Glutamatergic neuron (in vitro differentiated cells): ENCODE measurements at regions not wholly inside any gene's neighbourhood (a gene's known extent, or its start where the extent isn't known, plus 50 kb on each side); places are given as distances from the start of the nearest gene placed in this dataset.

Source experiments
- DNase-seq: peaks from one replicate; pipeline ENCODE4 v3.0.0; 2022
- H3K27ac Mint-ChIP-seq: one replicate; pipeline ENCODE4 v1.8.0; 2020; ENCODE audit warnings: mild to moderate bottlenecking, mixed read lengths, inconsistent platforms; ENCODE audit not compliant: unreplicated experiment
- H3K27me3 Mint-ChIP-seq: one replicate; pipeline ENCODE4 v1.8.0; 2020; ENCODE audit warnings: mild to moderate bottlenecking, moderate library complexity, mixed read lengths, inconsistent platforms; ENCODE audit not compliant: unreplicated experiment
- H3K36me3 Mint-ChIP-seq: one replicate; pipeline ENCODE4 v1.8.0; 2020; ENCODE audit warnings: mild to moderate bottlenecking, mixed read lengths, inconsistent platforms; ENCODE audit not compliant: unreplicated experiment
- H3K4me1 Mint-ChIP-seq: one replicate; pipeline ENCODE4 v1.8.0; 2020; ENCODE audit warnings: mild to moderate bottlenecking, low read depth, mixed read lengths, inconsistent platforms; ENCODE audit not compliant: unreplicated experiment
- H3K4me3 Mint-ChIP-seq: one replicate; pipeline ENCODE4 v1.8.0; 2020; ENCODE audit warnings: mild to moderate bottlenecking, mixed read lengths, inconsistent platforms; ENCODE audit not compliant: unreplicated experiment
- H3K9me3 Mint-ChIP-seq: one replicate; pipeline ENCODE4 v1.8.0; 2020; ENCODE audit warnings: mild to moderate bottlenecking, moderate library complexity, mixed read lengths, inconsistent platforms; ENCODE audit not compliant: unreplicated experiment
- CTCF ChIP-seq: fragments of 200-600 bp; sonication (generic); IDR thresholded peaks from one replicate; pipeline ENCODE4 v1.5.0; 2021; ENCODE audit not compliant: partially characterized antibody, unreplicated experiment

- DNase-seq: no peak
- no peak overlapping the region for H3K27ac Mint-ChIP-seq
- H3K9me3 Mint-ChIP-seq: peaks cover 2% of the 10 kb centered on the region
Observed at GRCh38 chr6:1481286-1481685, 91.9 kb downstream of the FOXF2 start.

DNA sequence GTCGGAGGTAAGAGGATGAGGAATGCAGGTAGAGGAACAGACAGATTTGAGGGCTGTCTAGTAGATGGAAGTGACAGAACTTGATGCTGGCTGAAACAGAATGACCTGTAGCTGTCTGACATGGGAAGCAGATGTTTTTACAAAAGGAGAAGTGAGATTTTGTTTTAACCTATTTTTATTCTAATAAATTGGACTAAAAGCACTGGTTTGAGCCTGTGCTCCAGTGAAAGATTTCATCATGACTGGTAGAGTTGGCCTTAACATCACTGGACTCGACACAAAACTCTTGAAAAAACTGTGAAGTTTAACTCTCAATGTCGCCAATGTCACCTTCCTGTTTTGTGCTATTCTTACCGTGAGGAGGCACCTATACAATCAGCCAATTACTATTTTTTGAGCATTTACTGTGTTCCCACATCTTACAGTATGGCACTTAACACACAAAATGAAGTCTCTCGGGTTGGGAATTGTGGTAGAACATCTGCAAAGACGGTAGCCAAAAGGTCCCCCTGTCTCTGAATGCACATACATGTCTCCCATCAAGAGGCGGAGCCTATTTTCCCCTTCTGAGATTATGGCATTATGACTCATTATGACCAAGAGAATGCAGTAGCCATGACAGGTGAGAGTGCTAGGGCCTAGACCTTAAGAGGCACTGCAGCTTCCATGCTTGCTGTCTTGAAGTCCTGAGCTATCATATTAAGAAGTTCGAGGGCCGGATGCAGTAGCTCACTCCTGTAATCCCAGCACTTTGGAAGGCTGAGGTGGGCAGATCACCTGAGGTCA, 93.2 kb downstream of the FOXF2 start:
- H3K4me3 Mint-ChIP-seq: no peak overlapping the region
- no peak for DNase-seq
- H3K27ac Mint-ChIP-seq: no peak overlapping the region
- no peaks in the 10 kb centered on the region for H3K4me1 Mint-ChIP-seq
- no peaks in the 10 kb centered on the region for H3K36me3 Mint-ChIP-seq
- H3K27me3 Mint-ChIP-seq: peaks cover 3% of the 10 kb centered on the region
- no peak for TF ChIP-seq CTCF
- H3K9me3 Mint-ChIP-seq: peaks cover 2% of the 10 kb centered on the region

More at GRCh38 chr6:1481286-1481685, 91.9 kb downstream of the FOXF2 start:
- no peak for TF ChIP-seq CTCF
- Mint-ChIP-seq H3K36me3 (no peaks in the 10 kb centered on the region), H3K27me3 (peaks cover 3% of the 10 kb centered on the region), H3K4me1 (no peaks in the 10 kb centered on the region), H3K4me3 (no peak overlapping the region)

DNA sequence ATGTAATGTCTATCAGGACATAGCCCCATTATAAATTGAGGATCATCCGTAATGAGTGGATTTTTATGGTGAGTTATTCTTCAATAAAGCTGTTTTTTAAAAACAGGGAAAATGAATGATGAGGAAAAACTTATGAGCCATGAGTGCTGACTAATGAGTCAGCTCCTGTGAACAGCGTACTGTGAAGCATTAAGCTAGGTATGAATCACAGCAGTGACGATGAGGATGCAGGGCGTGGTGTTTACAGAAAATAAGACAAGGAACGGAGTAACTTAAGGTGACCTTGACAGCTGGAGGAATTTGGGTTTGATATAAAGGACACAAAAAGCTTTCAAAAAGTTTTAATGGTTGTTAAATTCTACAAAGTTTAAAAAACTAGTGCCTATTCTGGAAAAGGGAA, 96.3 kb downstream of the FOXF2 start:
- Mint-ChIP-seq H3K4me1 (no peaks in the 10 kb centered on the region), H3K36me3 (no peaks in the 10 kb centered on the region), H3K9me3 (peaks cover 2% of the 10 kb centered on the region), H3K27ac (no peak overlapping the region), H3K4me3 (no peak overlapping the region), H3K27me3 (peaks cover 2% of the 10 kb centered on the region)
- no peak for TF ChIP-seq CTCF
- no peak for DNase-seq

DNA sequence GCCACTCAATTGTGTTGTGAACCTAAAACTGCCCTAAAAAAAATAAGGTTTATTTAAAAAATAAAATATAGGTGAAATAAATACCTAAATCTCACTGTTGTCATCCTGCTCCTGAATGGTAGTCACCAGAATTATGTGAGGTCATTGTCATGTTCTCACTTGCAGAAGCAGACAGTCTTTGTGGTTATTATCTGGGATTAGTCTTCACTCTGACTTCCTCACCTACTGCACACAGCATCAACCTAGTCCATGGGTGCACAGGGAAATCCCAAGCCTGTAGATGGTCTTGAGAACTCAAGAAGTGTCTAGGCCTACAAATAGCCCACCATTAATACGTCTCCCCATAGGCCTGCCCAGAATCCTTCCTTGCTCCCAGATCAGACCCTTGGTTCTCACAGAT, 97.0 kb downstream of the FOXF2 start:
- H3K27ac Mint-ChIP-seq: no peak overlapping the region
- H3K4me1 Mint-ChIP-seq: no peaks in the 10 kb centered on the region
- H3K9me3 Mint-ChIP-seq: peaks cover 2% of the 10 kb centered on the region
- H3K4me3 Mint-ChIP-seq: no peak overlapping the region
- no peak for DNase-seq
- H3K36me3 Mint-ChIP-seq: no peaks in the 10 kb centered on the region
- H3K27me3 Mint-ChIP-seq: peaks cover 2% of the 10 kb centered on the region
- TF ChIP-seq CTCF: no peak

DNA sequence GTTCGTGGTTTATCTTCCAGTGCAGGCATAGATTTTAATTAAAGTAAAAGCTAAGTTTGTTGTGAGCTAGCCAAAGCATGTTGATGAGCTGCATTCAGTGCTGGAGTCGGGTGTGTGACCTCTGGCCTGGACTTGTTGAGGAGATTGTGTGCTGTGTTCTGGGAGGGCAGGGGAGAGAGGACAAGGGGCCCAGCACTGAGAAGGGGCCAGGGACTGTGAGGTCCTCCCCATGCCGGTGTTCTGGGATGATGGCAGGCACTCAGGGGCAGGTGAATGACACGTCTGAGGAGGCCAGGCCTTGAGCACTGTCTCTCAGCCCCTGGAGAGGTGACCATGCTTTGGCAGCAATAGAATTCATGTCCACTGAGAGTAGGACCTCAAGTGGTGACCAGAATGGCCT, 97.9 kb downstream of the FOXF2 start:
- Mint-ChIP-seq H3K4me3 (no peak overlapping the region), H3K27ac (no peak overlapping the region)
- TF ChIP-seq CTCF: no peak

More for the DNA sequence above, 97.9 kb downstream of the FOXF2 start:
- no peaks in the 10 kb centered on the region for H3K36me3 Mint-ChIP-seq
- no peak for DNase-seq
- H3K9me3 Mint-ChIP-seq: no peaks in the 10 kb centered on the region
- peaks cover 2% of the 10 kb centered on the region for H3K27me3 Mint-ChIP-seq
- no peaks in the 10 kb centered on the region for H3K4me1 Mint-ChIP-seq
